Islet precursor cell (in vitro differentiated cells): ENCODE measurements at regions not wholly inside any gene's neighbourhood (a gene's known extent, or its start where the extent isn't known, plus 50 kb on each side); places are given as distances from the start of the nearest gene placed in this dataset.
"Not testable (repeated sequence)": the region's sequence is repeated elsewhere in the genome, so short reads cannot be mapped to it uniquely, and the experiment has no call there.

Experiments
- DNase-seq: peaks from one replicate; pipeline ENCODE4 v3.0.0-alpha.2; 2018

DNA sequence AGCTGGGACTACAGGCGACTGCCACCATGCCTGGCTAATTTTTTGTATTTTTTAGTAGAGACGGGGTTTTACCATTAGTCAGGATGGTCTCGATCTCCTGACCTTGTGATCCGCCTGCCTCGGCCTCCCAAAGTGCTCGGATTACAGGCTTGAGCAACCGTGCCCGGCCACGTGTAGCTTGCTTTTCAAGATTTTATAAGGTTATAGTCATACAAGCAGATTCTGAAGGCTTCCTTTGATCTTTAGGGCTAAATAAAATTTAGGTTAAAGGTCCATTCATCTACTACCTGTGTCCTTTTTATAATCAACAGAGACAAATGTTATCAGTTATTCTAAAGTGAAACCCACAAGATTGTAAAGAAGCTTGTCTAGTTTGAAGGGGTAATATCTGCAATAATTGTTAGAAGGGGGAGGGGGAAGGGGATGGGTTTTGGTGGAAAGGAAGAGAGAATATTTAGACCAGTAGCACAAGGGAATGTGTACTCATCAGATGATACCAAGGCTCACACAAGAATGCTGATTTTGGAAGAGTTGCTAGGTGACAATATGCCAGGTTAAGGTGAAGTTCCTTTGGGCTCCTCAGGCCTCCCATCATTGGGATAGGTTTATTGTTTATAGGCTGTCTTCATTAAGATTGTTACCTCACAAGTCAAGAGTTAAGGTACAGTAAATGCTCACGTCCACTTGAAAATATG, 284.7 kb downstream of the ALDH8A1 start:
- DNase-seq = no peak

DNA sequence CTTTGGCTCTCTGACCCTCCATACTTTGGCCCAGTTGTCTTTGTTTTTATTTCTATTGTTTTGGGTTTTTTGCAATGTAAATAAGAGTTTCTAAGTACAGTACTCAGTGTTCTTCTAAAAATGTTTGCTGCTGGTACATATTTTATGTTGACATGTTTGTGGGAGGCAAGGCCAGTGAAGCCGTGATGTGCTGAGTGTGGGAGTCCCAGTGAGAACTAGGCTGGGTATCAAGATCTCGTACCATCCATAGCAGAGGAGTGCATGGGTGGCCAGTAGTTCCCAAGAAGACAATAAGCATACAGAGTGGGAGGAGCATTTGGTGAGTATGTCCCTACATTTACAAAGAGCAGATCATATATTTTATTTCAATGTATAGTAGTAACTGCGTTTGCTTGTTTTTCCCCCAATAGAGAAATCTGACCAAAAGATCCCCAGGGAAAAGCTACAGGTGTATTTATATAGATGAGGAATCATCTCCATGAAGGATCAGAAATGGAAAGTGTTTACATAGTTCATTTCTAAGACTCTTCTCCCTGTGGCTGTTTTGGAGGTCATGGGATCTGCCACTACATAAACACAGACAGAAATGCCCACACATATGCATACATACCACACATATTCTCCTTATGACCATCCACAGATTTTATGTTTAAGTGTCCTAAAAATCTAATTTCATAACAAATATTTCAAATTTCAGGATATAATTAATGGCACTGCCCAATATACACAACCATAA, 285.9 kb downstream of the ALDH8A1 start:
- no peak for DNase-seq

DNA sequence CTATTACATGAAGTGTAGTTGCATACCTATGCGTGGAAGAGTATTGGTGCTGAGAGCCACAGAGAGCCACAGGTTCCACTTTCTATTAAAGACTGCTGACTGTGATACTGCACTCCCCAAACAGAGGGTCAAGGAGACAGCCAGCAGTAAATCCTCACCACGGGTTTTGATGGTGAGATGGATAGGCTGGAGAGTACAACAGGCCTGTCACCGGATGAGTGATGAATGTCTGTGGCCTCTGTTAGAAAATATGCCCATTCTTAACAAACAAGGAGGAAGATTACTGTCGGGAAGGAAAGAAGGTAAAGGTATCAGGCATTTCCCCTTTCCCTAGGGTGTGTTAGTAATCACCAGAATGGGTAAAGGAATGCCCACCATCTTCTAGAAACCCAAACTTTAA, 286.5 kb downstream of the ALDH8A1 start:
- DNase-seq = no peak

DNA sequence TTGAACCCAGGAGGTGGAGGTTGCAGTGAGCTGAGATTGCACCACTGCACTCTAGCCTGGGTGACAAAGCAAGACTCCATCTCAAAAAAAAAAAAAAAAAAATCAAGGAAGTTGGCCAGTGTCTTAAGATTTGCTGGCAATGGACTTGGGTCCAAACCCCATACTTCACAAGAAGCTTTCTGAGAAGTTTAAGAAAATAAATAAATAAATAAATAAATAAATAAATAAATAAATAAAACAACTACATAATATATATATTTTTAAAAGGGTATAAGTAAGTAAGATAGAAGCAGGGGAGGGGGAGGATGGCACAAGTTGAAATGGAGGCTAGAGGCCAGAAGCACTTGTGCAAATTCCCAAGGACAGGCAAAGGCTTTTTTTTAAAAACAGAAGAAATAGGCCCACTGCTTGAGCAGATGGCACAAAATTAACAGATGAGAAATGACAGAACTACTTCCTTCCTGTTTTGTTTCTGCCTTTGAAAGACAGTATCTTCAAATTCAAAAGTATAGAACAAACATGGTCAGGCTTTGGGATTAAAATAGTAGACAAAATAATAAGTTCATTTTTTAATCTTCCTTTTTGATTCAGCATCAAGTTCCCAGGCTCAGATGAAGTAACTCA, 287.7 kb downstream of the ALDH8A1 start:
- DNase-seq = no peak

DNA sequence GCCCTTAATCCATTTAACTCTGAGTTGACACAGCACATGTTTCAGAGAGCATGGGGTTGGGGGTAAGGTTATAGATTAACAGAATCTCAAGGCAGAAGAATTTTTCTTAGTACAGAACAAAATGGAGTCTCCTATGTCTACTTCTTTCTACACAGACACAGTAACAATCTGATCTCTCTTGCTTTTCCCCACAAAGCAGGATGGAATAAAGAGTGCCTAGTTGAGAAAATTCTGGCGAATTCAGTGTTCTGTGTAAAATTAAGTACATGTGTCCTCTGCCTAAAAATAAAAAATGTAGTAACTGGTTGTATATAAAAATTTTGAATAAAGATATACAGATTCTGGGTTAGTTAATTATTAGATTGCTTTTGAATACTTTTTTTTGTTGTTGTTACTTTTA, 290.0 kb downstream of the ALDH8A1 start:
- DNase-seq = not testable (repeated sequence)

DNA sequence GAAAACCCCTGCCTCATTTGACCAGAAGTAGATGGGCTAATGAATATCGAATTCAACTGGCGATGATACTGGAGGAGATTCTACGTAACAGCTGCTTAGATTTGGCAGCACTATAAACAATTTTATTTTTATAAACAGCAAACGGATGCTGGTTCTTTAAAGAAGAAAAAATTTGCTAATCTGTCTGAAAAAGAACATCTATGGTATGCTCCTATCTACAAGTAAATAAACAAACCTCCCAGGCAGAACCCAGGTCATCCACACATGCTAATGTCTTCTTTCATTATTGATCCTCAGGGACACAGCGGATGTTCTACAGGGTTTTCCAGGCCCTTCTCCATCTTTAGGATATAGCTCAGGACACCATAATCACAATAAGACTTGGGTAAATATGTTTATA, 291.3 kb downstream of the ALDH8A1 start:
- no peak for DNase-seq

DNA sequence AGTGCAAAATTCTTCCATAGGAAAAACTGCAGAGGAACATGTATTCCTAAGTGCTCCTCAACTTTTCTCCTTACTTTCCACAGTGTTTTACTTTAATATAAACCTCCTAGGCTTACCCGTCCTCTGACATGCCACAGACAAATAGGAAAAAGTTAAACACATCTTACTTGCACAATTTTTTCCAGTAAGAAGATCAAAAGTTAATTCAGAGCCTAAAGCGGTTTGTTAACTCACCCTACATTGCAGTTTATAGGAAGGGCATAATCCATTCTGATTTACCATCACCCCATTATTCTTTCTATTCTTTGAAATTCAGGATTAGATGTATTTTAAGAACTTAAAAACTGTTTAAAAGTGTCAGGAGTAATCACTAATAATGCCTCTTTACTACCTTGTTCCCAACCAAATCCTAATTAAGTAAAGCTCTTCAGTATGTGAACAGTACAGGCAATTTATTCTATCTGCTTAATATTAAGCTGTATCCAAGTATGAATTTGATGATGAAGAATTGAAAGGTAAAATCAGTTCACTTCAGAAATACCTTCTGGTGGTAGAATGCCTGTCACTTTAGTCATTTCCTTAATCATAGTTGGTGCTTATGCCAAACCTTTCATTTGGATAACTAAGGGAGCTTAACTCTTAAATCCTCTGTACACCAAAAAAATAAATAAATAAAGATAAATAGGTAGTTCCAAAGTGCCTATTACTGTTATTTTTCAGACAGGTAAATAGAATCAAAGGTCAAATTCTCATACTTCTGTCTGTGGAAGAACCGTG, 292.0 kb downstream of the ALDH8A1 start:
- no peak for DNase-seq

DNA sequence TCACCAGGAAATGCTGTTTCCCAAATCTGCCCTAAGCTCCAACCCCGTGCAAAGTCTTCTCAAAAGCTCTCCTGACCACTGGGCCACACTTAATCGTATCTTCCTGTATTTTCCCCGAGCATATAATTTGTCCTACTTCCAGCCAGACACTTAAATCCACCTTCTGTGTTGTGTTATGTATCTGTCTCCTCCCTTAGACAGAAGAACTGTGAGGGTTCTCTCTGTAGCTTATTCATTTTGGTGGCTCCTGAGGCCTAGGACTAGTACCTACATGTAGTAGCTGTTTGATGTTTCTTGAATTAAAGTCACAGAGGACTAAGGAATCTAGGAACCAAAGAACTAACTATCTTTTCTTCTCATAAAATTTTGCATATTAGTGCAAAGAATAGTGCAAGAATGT, 292.6 kb downstream of the ALDH8A1 start:
- DNase-seq = no peak

DNA sequence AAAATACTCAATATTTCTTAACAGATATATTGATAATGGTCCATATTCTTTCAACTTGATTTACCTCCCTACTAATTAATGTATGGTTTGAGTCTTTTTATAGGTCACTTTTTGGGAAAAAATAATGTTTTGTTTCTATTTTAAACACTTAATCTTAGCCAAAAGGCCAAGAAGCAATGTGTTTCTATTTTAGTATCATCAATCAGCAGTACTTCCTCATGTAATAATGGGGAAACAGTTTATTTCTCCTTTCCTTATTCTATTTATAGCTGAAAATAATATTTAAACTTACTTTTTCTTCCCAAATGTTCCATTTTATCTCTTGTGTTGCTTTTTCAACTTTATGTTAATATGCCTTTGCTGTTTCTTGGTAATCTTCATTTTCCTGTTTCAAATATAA, 295.1 kb downstream of the ALDH8A1 start:
- no peak for DNase-seq

DNA sequence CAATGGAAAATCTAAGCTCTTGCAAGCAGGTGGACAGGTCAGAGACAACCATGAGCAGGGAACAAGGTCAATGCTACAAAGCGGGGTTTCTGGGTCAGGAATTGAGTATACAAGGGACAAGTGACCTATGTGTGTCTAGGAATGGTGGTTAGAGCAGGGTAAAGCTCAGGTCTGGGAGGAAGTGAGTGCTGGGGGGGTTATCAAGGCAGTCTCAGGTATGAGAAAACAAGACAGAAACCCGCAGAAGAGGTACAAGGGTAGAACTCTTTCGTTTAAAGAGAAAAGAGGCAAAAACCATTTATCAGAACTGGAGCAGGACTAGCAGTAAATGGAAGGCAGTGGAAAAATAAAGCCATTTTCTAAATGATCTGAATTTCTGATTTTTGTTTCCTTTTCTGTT, 298.4 kb downstream of the ALDH8A1 start:
- no peak for DNase-seq

DNA sequence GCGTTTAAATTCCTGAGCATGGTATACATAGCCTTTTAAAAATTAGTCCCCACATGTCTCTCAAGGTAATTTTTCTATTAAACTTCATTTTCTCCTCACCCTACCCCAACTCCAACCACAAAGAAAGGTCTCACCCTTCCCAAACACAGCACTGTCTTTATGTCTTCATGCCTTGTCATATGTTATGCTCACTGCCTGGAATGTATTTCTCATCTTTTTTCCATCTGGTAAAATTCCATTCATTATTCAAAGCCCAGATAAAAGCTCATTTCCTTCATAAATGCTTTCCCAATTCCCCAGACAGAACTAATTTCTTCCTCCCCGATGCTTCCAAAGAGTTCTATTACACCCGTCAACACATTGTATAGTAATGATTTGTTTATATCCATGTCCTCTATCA, 302.0 kb downstream of the ALDH8A1 start:
- no peak for DNase-seq

DNA sequence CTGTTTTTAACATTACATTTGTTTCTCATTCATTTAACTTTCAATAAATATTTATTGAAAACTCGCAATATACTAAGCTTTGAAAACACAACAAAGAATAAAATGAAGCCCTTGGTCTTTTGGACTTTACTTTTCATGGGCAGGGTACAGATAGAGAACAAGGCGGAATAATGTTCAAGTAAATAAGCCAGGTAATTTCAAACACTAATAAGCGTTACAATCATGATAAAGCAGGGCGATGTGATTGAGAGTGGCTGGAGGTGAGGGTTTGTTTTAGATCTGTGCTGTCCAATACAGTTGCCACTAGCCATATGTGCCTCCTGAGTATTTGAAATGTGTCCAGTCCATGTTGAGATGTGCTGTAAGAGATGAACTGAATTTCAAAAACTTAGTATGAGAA, 307.1 kb downstream of the ALDH8A1 start:
- DNase-seq = no peak

DNA sequence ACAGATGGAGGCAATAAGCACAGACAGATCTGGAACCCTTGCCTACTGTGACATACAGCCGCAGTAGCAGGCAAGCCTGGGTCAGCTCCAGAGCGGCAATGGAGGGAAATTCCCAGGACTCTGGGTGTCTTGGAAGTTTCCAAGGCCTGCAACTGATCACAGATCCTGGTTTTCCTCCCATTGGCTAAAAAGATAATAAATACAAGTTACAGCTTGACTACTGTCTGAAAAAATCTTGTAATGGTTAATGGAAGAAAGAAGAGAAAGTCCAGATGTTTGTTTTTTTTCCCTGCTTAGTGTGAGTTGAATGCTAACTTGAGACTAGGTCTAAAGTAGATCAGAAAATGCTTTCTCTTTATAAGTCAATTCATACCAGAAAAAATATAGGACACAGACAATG, 307.6 kb downstream of the ALDH8A1 start:
- no peak for DNase-seq

DNA sequence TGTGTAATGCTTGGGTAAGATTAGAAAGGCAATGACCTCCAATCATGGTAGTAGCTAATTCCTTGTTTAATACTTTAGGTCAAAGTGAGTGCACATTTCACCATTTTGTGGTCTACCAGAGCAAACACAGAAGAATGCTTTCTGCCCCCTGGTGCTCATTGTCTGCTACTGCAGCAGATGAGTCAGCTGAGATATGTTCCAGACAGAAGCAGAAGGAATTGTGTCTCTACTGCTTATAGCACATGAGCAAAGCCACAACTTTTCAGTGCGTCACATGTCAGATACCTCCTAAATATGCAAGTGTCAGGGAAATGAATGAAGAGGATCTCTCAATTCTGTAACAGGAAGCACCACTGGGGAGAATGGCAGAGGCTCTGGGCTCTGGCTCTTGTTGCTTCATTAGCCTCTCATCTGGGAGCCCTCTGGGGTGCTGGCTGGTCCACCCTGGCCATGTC, 308.9 kb downstream of the ALDH8A1 start:
- peak; percentile 85 for DNase-seq

DNA sequence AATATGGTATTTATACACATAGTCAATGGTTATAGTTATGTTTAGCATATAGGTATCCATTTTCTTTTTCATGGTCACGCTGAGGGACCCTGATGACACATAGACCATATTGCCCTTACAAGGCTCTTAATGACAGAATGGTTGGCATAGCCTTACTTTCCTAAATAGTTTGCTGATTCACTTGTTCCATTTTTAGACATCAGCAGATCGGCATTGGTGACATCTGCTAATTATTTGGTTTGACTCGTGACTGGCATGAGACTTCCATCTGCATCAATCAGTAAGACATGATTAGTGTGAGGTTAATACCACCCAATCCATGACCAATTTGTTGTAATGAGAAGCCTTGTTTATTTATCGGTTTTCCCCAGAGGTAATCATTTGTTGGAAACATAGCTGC, 309.7 kb downstream of the ALDH8A1 start:
- DNase-seq = no peak

DNA sequence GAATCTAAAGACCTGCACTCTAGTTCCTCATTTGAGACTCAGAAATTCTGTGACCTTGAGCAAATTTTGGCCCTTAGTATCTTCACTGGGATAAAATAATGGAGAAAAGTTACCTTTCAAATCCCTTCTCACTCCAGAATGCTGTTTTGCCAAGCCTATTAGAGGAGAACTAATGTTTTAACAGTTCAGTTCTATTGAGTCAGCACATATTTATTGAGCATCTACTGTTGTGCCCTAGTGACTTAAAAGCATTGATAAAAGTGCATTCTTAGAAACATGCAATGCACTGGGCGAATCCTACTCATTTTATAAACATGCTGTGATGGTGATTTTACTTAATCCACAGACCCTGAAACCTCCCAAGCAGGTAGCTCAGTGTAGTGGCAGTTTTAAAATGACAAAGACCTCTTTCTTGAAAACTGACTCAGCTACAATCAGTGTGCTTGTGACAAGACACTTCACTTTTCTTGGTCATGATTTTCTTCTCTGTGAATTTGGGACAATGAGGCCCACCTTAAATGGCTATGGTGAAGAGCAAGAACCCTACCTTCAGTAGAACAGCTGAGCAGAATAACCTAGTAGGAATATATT, 312.0 kb downstream of the ALDH8A1 start:
- DNase-seq = no peak

DNA sequence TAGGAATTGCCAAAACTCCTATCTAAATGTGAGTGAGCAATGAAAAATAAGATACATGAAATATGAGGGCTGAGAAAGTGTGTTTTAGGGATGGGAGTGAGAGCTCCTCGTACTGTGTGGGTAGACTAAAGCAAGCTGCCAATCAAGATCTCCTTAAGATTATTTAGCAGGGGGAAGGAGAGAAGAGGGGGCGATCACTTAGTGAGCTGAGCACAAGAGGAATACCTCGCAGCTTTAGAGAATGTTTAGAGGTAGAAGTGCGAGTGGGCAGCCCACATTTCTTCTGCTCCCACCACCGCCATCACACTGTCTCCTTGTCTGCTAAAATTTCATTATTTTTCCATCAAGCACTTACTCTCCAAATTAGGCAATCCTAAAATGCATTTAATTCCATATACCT, 312.6 kb downstream of the ALDH8A1 start:
- DNase-seq = no peak

DNA sequence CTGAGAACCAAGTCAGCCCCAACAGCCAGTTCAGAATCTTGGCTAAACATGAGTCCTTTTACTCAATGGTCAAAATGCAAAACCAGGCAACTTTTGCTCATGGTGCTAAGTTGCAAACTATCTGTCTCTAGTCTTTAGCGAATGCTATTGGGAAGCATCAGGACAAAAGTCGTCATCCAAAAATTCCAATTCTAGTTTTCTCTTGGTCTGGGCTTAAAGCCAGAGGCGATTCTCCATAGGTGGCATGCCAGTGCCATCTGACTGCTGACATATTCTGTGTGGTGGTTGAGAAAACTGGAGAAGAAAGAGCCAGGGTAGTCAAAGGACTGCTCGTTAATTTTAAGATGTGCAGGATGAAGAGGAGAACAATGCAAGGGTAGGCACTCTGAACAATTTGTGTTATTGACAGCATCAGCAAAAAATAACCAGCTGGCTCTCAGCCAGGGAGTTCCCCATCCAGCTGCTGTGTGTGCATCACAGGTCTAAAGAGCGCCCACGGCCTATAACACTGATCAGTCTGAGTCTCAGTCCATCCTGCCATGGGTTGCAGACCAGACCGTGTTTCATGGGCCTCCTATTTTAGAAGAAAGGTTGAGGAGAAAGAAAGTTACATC, 313.6 kb downstream of the ALDH8A1 start:
- DNase-seq = no peak

DNA sequence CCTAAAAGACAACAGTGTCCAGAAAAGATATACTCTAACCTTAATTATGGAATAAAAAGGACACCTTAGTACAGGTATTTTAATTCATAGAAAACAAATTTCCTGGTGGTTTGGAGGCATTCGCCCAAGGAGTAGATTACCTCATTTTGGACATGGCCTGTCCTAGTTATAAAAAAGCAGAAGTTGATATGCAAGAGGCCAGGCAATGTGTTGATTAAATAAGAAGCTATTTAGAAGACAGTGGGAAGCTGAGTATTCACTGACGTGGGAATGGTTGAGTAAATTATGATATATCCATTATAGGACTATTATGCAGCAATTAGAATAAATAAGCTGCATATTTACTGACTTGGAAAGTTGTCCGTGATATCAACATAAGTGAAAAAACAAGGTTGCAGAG, 314.9 kb downstream of the ALDH8A1 start:
- no peak for DNase-seq

DNA sequence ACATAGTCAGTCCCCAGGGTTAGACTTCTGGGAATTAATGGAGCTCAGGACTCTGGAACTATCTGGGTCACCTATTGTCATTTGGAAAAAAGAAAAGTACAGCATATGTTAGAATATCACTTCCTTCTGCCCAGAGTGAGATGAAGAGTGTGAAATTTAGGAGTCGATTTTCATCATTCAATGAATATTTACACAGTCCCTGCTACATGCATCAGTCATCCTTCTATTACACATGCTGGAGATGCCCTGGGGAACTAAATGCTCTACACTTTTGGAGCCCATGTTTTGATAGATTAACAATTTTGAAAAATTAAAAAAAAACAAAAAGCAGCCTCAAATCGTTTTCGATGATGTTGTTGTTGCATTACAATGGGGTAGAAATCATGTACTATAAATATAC, 315.4 kb downstream of the ALDH8A1 start:
- DNase-seq = no peak

DNA sequence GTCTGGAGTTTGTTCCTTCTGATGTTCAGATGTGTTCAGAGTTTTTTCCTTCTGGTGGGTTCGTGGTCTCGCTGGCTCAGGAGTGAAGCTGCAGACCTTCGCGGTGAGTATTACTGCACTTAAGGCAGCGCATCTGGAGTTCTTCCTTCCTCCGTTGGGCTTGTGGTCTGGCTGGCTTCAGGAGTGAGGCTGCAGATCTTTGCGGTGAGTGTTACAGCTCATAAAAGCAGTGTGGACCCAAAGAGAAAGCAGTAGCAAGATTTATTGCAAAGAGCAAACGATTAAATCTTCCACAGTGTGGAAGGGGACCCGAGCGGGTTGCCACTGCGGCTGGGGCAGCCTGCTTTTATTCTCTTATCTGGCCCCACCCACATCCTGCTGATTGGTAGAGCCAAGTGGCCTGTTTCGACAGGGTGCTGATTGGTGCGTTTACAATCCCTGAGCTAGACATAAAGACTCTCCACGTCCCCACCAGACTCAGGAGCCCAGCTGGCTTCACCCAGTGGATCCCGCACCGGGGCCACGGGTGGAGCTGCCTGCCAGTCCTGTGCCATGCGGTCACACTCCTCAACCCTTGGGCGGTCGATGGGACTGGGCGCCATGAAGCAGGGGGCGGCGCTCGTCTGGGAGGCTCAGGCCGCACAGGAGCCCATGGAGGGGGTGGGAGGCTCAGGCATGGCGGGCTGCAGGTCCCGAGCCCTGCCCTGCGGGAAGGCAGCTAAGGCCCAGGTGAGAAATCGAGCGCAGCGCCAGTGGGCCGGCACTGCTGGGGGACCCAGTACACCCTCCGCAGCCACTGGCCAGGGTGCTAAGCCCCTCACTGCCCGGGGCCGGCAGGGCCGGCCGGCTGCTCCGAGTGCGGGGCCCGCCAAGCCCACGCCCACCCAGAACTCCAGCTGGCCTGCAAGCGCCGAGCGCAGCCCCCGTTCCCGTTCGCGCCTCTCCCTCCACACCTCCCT, 315.3 kb upstream of the SGK1 start:
- not testable (repeated sequence) for DNase-seq
